ENCODE measurements at regions not wholly inside any gene's neighbourhood (a gene's known extent, or its start where the extent isn't known, plus 50 kb on each side); places are given as distances from the start of the nearest gene placed in this dataset.

- peak; percentile 19 for DNase-seq (ENCODE audit: low read depth)
- peak; percentile 85 for TF ChIP-seq CTCF (IDR thresholded peaks at IDR 0.05; ENCODE audit: insufficient read depth, low read length, poor library complexity, severe bottlenecking)
- no peak overlapping the region for H3K4me3 ChIP-seq (ENCODE audit: low read depth, low read length)
- H3K36me3 ChIP-seq (ENCODE audit: control insufficient read depth, insufficient read depth, low read length), result no peaks in the 10 kb centered on the region
- H3K27me3 ChIP-seq (ENCODE audit: control insufficient read depth, insufficient read depth, low read length), result no peaks in the 10 kb centered on the region
Observed at GRCh38 chr6:79813854-79814709, 133.3 kb downstream of the ELOVL4 start.

- Histone ChIP-seq H3K36me3 (ENCODE audit: control insufficient read depth, insufficient read depth, low read length) (no peaks in the 10 kb centered on the region), H3K27me3 (ENCODE audit: control insufficient read depth, insufficient read depth, low read length) (no peaks in the 10 kb centered on the region), H3K4me3 (ENCODE audit: low read depth, low read length) (no peak overlapping the region)
- DNase-seq (ENCODE audit: low read depth), result no peak
- TF ChIP-seq CTCF (IDR thresholded peaks at IDR 0.05; ENCODE audit: insufficient read depth, low read length, poor library complexity, severe bottlenecking), result no peak
Observed at GRCh38 chr6:79813143-79813850, 134.1 kb downstream of the ELOVL4 start.

GRCh38 chr6:79812195-79812594 lies 135.2 kb downstream of the ELOVL4 start:
- Histone ChIP-seq H3K4me3 (ENCODE audit: low read depth, low read length) (no peak overlapping the region), H3K36me3 (ENCODE audit: control insufficient read depth, insufficient read depth, low read length) (no peaks in the 10 kb centered on the region), H3K27me3 (ENCODE audit: control insufficient read depth, insufficient read depth, low read length) (no peaks in the 10 kb centered on the region)
- DNase-seq (ENCODE audit: low read depth), result no peak
- no peak for TF ChIP-seq CTCF (IDR thresholded peaks at IDR 0.05; ENCODE audit: insufficient read depth, low read length, poor library complexity, severe bottlenecking)

GRCh38 chr6:79810871-79811270 lies 136.5 kb downstream of the ELOVL4 start:
- no peak for TF ChIP-seq CTCF (IDR thresholded peaks at IDR 0.05; ENCODE audit: insufficient read depth, low read length, poor library complexity, severe bottlenecking)
- H3K4me3 ChIP-seq (ENCODE audit: low read depth, low read length), result no peak overlapping the region
- DNase-seq (ENCODE audit: low read depth), result no peak
- H3K36me3 ChIP-seq (ENCODE audit: control insufficient read depth, insufficient read depth, low read length), result no peaks in the 10 kb centered on the region
- H3K27me3 ChIP-seq (ENCODE audit: control insufficient read depth, insufficient read depth, low read length), result no peaks in the 10 kb centered on the region

GRCh38 chr6:79810185-79810705 lies 137.1 kb downstream of the ELOVL4 start:
- Histone ChIP-seq H3K27me3 (ENCODE audit: control insufficient read depth, insufficient read depth, low read length) (no peaks in the 10 kb centered on the region), H3K4me3 (ENCODE audit: low read depth, low read length) (no peak overlapping the region), H3K36me3 (ENCODE audit: control insufficient read depth, insufficient read depth, low read length) (no peaks in the 10 kb centered on the region)
- DNase-seq (ENCODE audit: low read depth), result no peak
- TF ChIP-seq CTCF (IDR thresholded peaks at IDR 0.05; ENCODE audit: insufficient read depth, low read length, poor library complexity, severe bottlenecking), result no peak
